ENCODE measurements at regions not wholly inside any gene's neighbourhood (a gene's known extent, or its start where the extent isn't known, plus 50 kb on each side); places are given as distances from the start of the nearest gene placed in this dataset.

DNA sequence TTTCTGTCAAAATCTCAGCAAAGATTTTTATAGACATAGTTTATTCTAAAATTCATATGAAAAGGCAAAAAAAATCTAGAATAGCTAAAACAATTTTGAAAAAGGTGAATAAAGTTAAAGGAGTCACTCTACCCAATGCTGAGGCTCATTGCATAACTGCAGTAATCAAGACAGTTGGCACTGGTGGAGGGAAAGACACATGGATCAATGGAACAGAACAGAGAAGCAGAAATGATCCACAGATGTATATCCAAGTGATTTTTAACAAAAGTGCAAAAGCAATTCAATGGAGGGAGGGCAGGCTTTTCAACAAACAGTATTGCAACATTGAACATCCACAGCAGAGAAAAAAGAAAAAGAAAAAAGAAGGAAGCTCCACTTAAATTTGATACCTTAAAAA is 162.8 kb downstream of the RBM43 start:
- TF ChIP-seq CTCF (IDR thresholded peaks at IDR 0.05) = no peak
- TF ChIP-seq POLR2A (IDR thresholded peaks at IDR 0.05) = no peak
